ENCODE measurements at regions not wholly inside any gene's neighbourhood (a gene's known extent, or its start where the extent isn't known, plus 50 kb on each side); places are given as distances from the start of the nearest gene placed in this dataset.

DNA sequence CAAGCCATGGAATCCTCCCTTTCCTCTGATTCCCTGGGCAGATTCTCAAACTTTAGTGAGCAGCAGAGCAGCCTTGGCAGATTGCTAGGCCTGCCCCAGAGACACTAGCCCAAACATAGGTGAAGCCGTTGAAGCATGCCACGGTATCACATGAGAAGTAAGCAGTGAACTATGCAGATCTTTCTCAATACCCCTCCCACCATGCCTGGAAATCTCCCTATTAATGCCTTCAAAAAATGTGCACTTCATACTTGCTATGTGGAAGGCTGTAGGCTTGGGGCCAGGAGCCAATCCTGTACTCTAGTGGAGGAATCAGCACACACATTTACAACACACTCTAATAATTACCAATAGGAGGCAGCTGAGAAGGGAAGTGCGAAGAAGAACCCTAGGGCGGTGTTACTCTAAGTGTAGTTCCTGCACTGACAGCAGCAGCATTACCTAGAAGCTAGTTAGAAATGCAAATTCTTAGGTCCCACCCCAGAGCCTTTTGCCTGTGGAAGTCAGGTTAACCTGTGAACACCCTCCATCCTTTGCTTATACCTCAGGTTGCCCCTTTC, 305.1 kb upstream of the SPRED2 start:
- no peak for DNase-seq (ENCODE audit: low spot score)

DNA sequence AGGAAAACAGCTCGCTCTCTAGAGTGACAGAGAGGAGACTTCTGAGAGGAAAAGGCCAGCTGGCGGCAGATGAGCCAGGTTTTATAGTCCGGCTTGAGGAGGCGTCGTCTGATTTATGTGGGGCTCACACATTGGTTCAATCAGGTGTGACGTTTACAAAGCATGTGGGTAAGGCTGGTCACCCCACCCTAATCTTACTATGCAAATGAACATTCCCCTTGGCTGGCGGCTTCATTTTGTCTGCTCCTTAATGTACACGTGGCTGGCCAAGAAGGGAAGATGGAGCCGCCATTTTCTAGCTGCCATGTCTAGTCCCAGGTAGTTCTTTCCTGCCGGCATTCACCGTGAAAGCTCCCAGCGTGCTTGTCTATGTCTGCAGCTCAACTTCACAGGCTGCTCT, 299.1 kb upstream of the SPRED2 start:
- no peak for DNase-seq (ENCODE audit: low spot score)

DNA sequence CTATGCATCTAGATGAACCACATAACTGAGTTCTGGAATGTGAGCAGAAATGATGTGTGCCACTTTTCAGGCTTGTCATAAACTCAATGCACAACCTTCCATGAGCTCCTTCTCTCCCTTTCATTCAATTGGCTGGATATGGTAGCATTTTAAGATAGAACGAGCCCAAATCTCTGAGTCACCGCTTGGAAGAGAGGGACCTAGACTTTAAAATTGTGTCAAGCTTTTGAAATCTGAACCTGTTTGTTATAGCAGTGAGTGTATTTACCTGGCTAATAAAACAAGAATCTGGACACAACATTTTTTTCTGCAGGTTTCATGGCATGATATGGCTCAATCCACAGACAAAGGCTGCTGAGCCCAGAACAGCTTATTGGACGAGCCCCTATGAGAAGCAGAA, 297.8 kb upstream of the SPRED2 start:
- DNase-seq (ENCODE audit: low spot score) = no peak

DNA sequence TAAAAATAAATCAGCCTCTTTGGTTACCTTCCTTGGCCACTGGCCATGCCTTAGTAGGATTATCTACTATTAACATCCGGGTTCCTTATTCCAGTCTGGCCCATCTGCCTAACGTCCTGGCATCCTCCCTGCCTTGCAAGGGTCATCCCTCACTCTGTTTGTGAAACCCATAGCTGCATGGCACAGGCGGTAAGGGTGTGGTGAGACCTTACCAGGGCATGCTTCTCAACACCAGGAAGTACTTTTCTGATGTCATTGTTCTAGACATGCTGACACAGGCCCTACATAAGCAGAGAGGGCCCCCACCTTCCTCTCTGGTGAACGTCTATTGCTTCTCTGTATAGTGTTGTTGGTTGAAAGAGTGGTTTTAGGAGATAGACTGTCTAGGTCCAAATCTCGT, 296.8 kb upstream of the SPRED2 start:
- no peak for DNase-seq (ENCODE audit: low spot score)

DNA sequence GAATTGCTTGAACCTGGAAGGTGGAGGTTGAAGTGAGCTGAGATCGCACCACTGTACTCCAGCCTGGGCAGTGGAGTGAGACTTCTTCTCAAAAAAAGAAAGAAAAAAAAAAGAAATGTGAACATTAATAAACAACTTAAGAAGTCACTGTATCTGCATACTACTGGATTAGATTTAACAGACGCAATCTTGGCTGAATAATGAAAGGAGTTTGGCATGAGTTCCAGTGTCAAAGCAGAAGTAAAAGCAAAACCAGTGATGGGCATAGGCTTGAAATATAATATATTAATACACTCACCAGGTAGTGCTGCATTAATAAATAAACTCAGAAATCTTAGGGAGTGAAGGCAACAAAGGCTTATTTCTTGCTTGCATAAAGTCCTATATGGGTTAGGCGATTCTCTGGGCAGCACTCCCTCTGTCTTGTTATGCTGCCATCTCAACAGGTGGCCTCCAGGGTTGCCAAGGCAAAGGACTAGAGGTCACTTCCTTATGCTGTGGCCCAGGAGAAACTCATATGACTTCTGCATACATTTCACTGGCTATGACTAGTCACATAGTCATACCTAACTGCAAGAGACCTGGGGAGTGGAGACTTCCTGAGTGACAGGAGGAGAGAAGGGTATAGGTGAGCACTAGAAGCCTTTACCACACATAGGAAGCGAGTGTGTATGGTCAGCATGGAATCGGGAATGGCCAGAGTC, 296.2 kb upstream of the SPRED2 start:
- peak; percentile 10 for DNase-seq (ENCODE audit: low spot score)

DNA sequence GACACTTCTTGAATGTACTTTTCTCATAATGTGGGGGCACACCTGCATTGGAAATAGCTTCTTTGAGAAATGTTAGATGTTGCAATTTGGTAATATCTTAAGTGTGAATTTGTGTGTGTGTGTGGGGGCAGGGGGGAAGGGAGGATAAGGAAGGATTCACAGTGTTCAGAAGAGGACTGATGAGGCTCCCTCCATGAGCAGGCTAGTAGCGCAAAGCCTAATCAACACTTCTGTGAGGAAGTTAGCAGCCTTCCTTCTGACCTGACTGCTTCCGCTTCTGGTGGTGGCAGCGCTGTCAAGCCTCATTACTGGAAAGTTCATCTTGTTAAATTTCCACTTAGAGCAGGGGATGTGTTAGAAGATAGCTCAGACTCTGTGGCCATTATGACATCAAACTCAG, 295.4 kb upstream of the SPRED2 start:
- no peak for DNase-seq (ENCODE audit: low spot score)

DNA sequence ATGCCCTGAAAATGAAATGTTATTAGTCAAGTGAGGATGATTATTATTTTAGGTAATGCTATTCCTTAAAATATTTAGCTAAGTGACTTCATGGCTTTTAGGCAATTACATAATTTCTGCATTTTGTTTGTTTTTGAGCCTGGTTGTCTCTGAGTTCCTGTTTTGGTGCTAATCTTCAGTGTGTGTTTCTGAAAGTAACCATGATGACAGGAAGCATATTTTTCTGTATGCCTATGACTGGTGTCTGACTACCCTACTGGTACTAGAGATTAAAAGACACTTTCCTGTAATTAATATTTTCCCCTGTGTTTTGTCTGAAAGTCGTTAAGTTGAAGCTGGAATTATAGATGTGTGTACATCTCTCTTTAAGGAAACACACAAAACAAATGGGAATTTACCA, 295.0 kb upstream of the SPRED2 start:
- DNase-seq (ENCODE audit: low spot score) = peak; percentile 18

DNA sequence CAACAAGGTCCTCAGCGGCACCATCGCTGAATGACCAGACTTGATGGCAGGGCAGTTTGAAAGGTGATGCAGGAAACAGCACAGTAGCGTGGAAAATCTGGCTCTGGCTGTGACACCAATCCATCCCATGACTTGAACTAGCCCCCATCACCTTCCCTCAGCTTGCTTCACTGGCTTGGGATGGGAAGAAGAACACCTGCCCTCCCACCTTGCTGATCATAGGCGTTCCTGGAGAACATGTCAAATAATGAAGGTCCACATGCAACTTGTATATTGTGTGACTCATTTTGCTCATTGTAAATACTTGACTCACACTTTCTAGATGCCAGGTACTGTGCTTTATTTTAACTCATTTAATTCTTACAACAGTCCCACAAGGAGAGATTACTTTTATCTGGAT, 292.4 kb upstream of the SPRED2 start:
- DNase-seq (ENCODE audit: low spot score) = no peak

DNA sequence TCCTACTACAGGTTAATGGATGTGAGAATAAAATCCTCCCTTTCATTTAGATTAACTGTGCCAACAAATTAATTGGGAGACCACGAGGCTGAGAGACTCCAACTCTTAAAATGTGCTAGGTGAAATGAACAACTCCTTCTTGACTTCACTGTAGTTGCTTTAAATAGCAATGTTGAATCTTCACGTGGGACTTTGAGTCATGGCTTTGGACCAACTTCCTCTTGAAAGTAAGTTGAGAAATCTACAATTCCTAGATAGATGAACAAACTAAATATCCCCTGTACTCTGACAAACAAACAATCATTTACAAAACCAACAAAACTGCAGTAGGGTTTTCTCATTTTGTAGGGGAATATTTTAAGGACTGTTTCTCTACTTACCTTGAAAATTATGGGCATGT, 291.9 kb upstream of the SPRED2 start:
- no peak for DNase-seq (ENCODE audit: low spot score)

DNA sequence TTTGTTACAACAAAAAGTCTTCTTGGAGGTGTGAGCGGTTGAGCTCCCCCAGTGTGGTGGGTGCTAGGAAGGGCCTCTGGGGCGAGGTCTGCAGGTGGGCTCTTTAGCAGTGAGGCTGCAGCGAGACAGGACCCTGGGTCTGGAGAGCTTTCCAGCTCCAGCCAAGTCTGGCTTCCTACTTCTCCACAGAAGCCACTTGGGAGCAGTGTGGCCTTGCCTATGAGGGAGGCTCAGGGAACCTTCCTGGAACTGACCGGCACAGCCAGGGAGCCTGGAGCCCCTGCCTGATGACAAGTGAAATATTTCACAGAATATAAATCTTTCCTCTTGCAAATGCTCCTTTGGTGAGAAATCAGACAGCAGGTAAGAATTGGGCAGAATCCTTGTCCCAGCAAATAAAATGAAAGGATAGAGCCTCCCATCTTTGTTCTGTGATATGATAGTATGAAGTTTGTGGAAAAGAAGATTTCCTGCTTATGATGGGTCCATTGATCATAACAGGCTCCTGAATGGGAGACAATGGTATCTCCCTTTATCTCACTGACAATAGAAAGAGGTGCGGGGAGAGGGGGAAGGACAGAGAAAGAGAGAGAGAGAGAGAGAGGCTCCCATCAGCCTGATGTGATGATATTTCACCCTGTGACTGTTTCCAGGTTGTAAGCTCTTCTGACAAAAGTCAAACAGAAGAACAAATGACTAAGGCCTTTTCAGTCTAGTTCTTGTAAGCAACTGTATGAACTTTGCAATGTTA, 289.8 kb upstream of the SPRED2 start:
- DNase-seq (ENCODE audit: low spot score) = no peak

DNA sequence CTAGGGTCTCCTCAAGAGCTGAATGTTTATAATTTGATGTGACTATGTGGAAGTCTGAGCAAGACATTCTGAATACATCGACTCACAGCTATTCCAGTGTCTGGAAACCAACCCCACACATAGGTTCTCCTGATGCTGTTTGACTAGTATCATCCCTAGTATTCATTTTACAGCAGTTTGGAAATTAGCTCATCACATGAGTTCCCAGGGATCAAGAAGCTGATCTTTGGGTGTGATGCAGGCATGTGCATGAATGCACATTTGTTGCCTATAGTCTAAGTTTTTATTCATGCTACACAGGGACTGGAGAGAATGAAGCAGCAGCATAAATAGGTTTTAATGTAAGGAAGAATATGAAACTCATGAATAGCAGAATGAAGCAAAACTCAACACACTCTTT, 284.3 kb upstream of the SPRED2 start:
- DNase-seq (ENCODE audit: low spot score) = no peak

DNA sequence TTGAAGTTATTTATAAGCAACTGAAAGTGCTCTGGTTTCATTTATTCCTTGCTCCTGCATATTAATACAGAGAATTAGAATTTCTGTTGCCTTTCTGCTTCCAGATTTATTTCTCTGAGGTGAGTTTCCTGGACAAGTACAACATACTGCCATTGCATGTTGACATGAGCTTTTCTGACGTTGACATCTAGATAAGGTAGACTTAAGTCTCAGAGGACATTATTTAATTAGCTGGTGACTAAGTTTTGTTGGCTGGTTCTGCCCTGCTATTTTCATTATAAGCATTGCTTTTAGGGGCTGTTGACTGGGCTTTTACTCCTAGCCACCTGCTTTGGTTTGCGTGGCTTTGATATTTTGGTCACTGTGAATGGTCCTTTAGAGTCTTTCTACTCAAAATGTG, 282.9 kb upstream of the SPRED2 start:
- DNase-seq (ENCODE audit: low spot score) = no peak

DNA sequence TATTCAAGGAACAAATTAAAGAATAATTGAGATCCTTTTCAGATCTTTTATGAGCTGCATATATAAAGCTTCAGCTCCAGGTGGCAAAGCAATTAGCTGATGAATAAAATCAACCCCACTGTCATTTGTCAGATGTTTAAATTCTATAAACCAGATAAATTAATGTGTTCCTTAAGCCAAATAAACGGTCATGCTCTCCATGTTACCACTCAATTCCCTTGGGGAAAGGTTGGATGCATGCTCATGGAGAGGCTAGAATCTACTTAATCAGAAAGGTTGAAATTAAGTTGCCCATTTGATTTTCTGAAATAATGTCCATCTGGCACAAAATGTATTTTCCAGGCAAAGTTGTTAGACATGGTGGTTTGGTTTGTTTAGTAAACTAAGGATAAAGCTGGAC, 282.5 kb upstream of the SPRED2 start:
- no peak for DNase-seq (ENCODE audit: low spot score)

DNA sequence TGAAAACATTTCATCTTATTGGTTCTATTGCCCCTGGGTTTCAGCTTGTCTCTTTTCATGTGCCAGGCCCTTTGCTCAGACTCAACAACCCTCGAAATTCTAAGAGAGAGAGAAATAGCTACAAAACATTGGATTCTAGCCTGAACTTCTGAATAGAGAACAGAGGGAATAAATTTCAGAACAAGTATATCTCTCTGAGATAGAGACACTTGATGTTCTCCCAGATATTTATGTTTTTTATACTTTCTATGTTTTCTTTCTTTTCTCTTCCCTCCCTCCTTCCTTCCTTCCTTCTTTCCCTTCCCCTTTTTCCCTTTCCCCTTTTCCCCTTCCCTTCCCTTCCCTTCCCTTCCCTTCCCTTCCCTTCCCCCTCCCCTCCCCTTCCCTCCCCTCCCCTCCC, 279.5 kb upstream of the SPRED2 start:
- no peak for DNase-seq (ENCODE audit: low spot score)

DNA sequence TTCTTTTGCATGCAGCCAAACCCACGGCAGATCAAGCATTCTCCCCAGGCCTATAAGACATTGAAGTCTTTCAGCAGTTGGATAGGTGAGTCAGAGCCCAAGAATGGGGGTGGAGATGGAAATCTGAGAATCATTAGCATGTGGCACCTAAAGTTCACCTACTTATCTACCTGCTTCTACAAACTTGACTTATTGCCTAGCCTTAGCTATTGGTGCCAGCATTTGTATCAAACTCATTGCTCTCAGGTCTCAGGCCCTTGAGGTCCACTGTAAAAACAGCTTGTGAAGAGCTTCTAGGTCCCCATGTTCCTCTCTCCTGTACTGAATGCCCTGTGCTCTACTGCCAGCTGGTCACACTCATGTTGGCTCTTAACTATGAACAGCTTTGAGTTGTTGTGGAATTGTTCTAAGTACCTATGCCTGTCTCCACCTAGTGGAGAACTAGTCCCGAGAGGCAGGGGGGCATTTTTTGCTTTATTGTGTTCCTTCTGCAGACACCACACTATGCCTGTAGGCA, 278.4 kb upstream of the SPRED2 start:
- DNase-seq (ENCODE audit: low spot score) = no peak

DNA sequence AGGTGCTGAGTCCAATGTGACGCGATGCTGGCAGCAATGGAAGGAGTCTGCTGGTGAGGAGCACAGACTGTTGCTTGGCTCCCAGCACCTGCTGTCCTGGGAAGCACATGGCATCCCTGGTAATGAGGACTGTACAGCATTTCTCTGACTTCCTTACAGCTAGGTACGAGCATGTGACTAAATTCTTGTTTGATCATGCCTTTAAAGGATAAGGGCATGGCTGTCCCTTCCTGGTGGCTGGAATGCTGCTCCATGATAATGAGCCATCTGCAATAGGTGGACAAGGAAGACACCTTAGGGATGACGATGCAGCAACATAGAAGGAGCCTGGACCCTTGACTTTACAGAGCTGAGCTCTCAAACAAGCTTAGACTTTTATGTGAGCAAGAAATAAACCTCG, 278.0 kb upstream of the SPRED2 start:
- DNase-seq (ENCODE audit: low spot score) = no peak

DNA sequence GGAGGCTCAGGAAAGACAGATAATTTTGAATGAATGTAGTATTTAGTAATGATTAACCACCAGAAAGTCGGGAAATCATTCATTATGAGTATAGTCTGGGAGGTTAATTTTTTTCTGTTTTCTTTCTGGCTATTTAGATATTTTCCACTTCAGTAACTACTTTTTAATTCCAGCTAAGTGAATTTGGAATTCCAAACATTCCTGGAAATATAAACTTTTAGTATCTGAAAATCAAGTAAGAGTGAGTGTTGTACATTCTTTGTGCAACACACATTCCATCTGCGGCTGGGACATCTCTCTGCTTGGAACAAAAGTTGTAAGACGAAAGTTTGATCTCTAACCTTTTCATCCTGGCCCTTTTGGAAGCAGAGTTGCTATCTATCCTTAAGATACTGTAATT, 275.7 kb upstream of the SPRED2 start:
- no peak for DNase-seq (ENCODE audit: low spot score)

DNA sequence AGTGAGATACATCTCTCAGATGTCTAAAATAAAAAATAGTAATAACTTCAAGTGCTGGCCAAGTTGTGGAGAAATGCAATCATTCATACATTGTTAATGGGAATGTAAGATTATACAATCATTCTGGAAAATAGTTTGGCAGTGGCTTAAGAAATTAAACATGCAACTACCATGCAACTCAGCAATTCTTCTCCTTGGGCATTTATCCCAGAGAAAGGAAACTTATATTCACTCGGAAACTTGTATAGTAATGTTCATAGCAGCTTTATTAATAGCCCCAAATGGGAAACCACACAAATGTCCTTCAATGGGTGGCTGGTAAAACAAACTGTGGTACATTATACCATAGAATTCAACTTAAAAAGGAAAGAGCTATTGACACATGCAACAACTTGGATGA, 274.0 kb upstream of the SPRED2 start:
- no peak for DNase-seq (ENCODE audit: low spot score)

DNA sequence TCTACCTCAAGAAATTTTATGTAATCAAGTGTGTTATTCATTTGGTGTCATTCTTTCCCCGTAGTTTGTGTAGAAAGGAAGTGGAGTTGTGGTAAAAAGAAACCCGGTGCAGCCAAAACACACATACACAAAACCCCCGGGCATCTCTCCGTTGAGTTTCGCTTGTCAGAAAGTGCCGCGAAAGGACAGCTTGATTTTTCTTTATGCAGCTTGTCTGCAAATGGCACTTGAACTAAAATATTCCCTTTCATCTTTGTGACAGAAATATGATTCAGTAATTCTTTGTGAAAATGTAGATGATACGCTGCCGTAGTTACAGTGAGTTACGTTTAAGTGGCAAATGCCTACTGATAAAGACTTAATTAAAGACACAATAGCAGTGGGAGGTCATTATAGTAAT, 268.8 kb upstream of the SPRED2 start:
- DNase-seq (ENCODE audit: low spot score) = no peak

DNA sequence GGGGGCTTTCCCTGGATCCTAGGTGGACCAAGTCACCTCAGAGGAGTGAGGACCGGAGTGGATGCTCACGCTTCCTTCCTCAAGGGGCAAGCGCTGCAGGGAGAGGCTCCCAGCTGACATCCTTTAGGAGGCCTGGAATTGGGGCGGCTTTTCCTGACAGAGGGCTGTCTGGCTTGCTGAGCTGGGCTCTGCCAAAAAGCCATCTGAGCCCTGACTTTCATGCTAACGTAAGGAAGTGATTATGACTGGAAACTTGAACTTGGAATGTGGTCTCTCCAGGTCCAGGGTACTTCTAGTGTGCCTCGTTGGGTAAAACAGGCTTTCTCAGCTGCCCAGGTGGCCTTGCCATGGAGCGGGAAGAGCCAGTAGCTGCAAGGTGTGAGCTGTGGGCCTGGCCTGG, 268.3 kb upstream of the SPRED2 start:
- no peak for DNase-seq (ENCODE audit: low spot score)

DNA sequence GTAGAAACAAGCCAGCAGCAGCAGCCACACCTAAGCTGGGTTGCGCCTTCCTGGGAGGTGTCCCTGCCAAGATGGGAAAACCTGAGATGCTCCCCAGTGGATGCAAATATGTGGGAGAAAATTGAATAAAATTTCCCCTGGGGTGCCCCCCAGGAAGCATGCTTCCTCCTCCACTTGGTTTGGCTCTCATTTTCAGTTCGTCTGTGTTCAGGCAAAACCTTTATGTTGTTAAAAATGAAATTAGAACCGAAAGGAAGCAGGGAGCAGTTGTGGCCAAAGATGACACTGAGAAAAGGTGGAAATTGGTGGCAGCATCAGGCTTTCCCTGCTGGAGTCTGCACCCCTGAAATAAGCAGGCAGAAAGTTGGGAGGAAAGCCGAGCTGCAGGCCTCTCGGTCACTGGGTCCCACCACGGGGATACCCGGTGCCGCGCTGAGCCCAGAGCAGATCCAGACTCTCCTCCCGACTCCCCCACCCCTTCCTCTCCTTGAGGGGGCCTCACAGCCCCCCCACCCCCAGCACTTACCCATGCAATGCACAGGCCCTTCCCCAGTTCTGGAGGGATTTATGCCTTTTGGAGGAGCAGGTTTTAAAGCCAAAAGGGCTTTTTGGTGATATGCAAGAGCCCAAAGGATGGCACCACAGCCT, 267.7 kb upstream of the SPRED2 start:
- DNase-seq (ENCODE audit: low spot score) = no peak

DNA sequence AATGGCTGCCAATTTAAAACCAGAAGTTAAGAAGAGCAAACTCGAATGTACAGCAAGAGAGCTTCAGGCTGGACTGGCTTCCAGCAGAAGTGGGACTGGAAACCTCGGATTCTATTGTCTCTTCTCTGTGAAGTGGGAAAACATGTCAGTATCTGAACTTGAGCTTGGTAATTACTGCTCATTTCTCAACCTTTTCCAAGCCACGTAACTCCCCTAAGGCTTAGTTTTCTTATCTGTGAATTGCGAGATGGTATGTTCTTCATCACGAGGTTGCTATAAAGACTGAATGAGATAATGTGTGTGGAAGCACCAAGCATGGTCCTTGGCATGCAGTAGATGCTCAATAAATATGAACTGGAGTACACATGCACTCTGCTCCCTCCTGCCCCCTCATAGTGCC, 259.4 kb upstream of the SPRED2 start:
- no peak for DNase-seq (ENCODE audit: low spot score)
